ENCODE measurements at regions not wholly inside any gene's neighbourhood (a gene's known extent, or its start where the extent isn't known, plus 50 kb on each side); places are given as distances from the start of the nearest gene placed in this dataset.

GRCh38 chr6:14838133-14838583 lies 407.7 kb upstream of the JARID2 start:
- H3K4me1 Mint-ChIP-seq: peaks cover 26% of the 10 kb centered on the region
- H3K4me3 Mint-ChIP-seq: no peak overlapping the region
- H3K27ac Mint-ChIP-seq (ENCODE audit: unreplicated experiment): no peak overlapping the region
- no peaks in the 10 kb centered on the region for H3K9me3 Mint-ChIP-seq
- DNase-seq (ENCODE audit: low read depth, low spot score): no peak
- TF ChIP-seq CTCF (conservative IDR thresholded peaks at IDR 0.05): no peak
- no peaks in the 10 kb centered on the region for H3K27me3 Mint-ChIP-seq (ENCODE audit: low read depth)
- H3K36me3 Mint-ChIP-seq (ENCODE audit: low read depth): no peaks in the 10 kb centered on the region

GRCh38 chr6:14841901-14842421 lies 403.9 kb upstream of the JARID2 start:
- H3K27ac Mint-ChIP-seq (ENCODE audit: unreplicated experiment): no peak overlapping the region
- H3K36me3 Mint-ChIP-seq (ENCODE audit: low read depth): peaks cover 2% of the 10 kb centered on the region
- H3K27me3 Mint-ChIP-seq (ENCODE audit: low read depth): no peaks in the 10 kb centered on the region
- peaks cover 6% of the 10 kb centered on the region for H3K9me3 Mint-ChIP-seq
- H3K4me3 Mint-ChIP-seq: no peak overlapping the region
- DNase-seq (ENCODE audit: low read depth, low spot score): no peak
- TF ChIP-seq CTCF (conservative IDR thresholded peaks at IDR 0.05): no peak
- peaks cover 25% of the 10 kb centered on the region for H3K4me1 Mint-ChIP-seq

- Mint-ChIP-seq H3K4me3 (no peak overlapping the region), H3K27ac (ENCODE audit: unreplicated experiment) (no peak overlapping the region), H3K4me1 (peaks cover 18% of the 10 kb centered on the region), H3K27me3 (ENCODE audit: low read depth) (no peaks in the 10 kb centered on the region), H3K9me3 (peaks cover 6% of the 10 kb centered on the region), H3K36me3 (ENCODE audit: low read depth) (peaks cover 2% of the 10 kb centered on the region)
- no peak for DNase-seq (ENCODE audit: low read depth, low spot score)
- no peak for TF ChIP-seq CTCF (conservative IDR thresholded peaks at IDR 0.05)
These were observed 401.5 kb upstream of the JARID2 start for GRCh38 chr6:14844411-14844810.

- Mint-ChIP-seq H3K27ac (ENCODE audit: unreplicated experiment) (no peak overlapping the region), H3K27me3 (ENCODE audit: low read depth) (no peaks in the 10 kb centered on the region), H3K4me3 (no peak overlapping the region), H3K9me3 (peaks cover 6% of the 10 kb centered on the region), H3K4me1 (peaks cover 30% of the 10 kb centered on the region), H3K36me3 (ENCODE audit: low read depth) (peaks cover 2% of the 10 kb centered on the region)
- DNase-seq (ENCODE audit: low read depth, low spot score): no peak
- no peak for TF ChIP-seq CTCF (conservative IDR thresholded peaks at IDR 0.05)
These were observed 397.9 kb upstream of the JARID2 start for GRCh38 chr6:14848019-14848418.

GRCh38 chr6:14849185-14849584 lies 396.7 kb upstream of the JARID2 start:
- H3K27me3 Mint-ChIP-seq (ENCODE audit: low read depth): no peaks in the 10 kb centered on the region
- H3K36me3 Mint-ChIP-seq (ENCODE audit: low read depth): peaks cover 2% of the 10 kb centered on the region
- no peak overlapping the region for H3K27ac Mint-ChIP-seq (ENCODE audit: unreplicated experiment)
- no peak for TF ChIP-seq CTCF (conservative IDR thresholded peaks at IDR 0.05)
- peaks cover 30% of the 10 kb centered on the region for H3K4me1 Mint-ChIP-seq
- peaks cover 6% of the 10 kb centered on the region for H3K9me3 Mint-ChIP-seq
- no peak overlapping the region for H3K4me3 Mint-ChIP-seq
- no peak for DNase-seq (ENCODE audit: low read depth, low spot score)
